IMR-90 (cell line): ENCODE measurements at regions not wholly inside any gene's neighbourhood (a gene's known extent, or its start where the extent isn't known, plus 50 kb on each side); places are given as distances from the start of the nearest gene placed in this dataset.

Experiments used
- ATAC-seq: fragments of 200-7000 bp; cut with Tn5 transposase; 2 replicates; pipeline ENCODE4 v1.9.1; 2020; ENCODE audit warnings: low read depth, mild to moderate bottlenecking, moderate library complexity
- BruUV-seq: library from RNA; stranded (reverse); fragments of 400-500 nt; replicated peaks from 2 replicates; lab custom pipeline; 2021; lab: Mats Ljungman, UMichigan
- CTCF ChIA-PET: fragments of 300-600 bp; formaldehyde crosslinking; extraction: SDS; loops from one replicate; lab custom pipeline; 2021; ENCODE audit warnings: antibody characterized with exemption; lab: Yijun Ruan, JAX
- POLR2A ChIA-PET: fragments of 300-600 bp; sonication (Branson Sonifier 250); formaldehyde crosslinking; loops from one replicate; lab custom pipeline; 2022; ENCODE audit warnings: antibody characterized with exemption; ENCODE audit not compliant: unreplicated experiment; lab: Charles Lee
- DNase-seq: peaks from one replicate; pipeline ENCODE4 v3.0.0; 2013
- H2AFZ ChIP-seq: replicated peaks from 2 replicates; pipeline ENCODE3; 2013; ENCODE audit warnings: low read length, mild to moderate bottlenecking; ENCODE audit not compliant: poor library complexity
- H2AK5ac ChIP-seq: 2 replicates; pipeline ENCODE4 v1.6.1; 2013; ENCODE audit warnings: low read depth, low read length, inconsistent platforms
- H2AK9ac ChIP-seq: replicated peaks from 2 replicates; pipeline ENCODE3; 2013; ENCODE audit warnings: mild to moderate bottlenecking, low read depth, low read length, moderate library complexity; ENCODE audit not compliant: poor library complexity
- H2BK120ac ChIP-seq: 2 replicates; pipeline ENCODE4 v1.6.1; 2013; ENCODE audit warnings: low read depth, low read length, inconsistent platforms
- H2BK15ac ChIP-seq: 3 replicates; pipeline ENCODE4 v1.6.1; 2013; ENCODE audit warnings: low read depth, low read length, inconsistent platforms
- H2BK20ac ChIP-seq: 2 replicates; pipeline ENCODE4 v1.6.1; 2013; ENCODE audit warnings: low read depth, mild to moderate bottlenecking, inconsistent platforms, low read length, moderate library complexity
- H2BK5ac ChIP-seq: 2 replicates; pipeline ENCODE4 v1.6.1; 2013; ENCODE audit warnings: mild to moderate bottlenecking, low read depth, low read length, inconsistent platforms; ENCODE audit not compliant: poor library complexity, severe bottlenecking
- H3K14ac ChIP-seq: replicated peaks from 2 replicates; pipeline ENCODE4 v1.6.1; 2013; ENCODE audit warnings: low read depth, low read length, inconsistent platforms
- H3K18ac ChIP-seq: 2 replicates; pipeline ENCODE4 v1.6.1; 2013; ENCODE audit warnings: low read depth, low read length, control low read depth
- H3K23ac ChIP-seq: 2 replicates; pipeline ENCODE4 v1.6.1; 2013; ENCODE audit warnings: low read depth, low read length, inconsistent platforms
- H3K27ac ChIP-seq: 2 replicates; pipeline ENCODE4 v1.5.1; 2013; ENCODE audit warnings: mild to moderate bottlenecking, control low read depth, low read length; ENCODE audit not compliant: insufficient read depth
- H3K27me3 ChIP-seq: 2 replicates; pipeline ENCODE4 v1.6.1; 2013; ENCODE audit warnings: low read length; ENCODE audit not compliant: control insufficient read depth, insufficient read depth
- H3K36me3 ChIP-seq: 2 replicates; pipeline ENCODE4 v1.6.1; 2013; ENCODE audit warnings: low read length, mixed read lengths; ENCODE audit not compliant: control insufficient read depth, insufficient read depth
- H3K4ac ChIP-seq: 2 replicates; pipeline ENCODE4 v1.6.1; 2013; ENCODE audit warnings: low read depth, low read length, inconsistent platforms
- H3K4me1 ChIP-seq: 2 replicates; pipeline ENCODE4 v1.6.1; 2013; ENCODE audit warnings: low read length, mixed read lengths; ENCODE audit not compliant: control insufficient read depth, insufficient read depth
- H3K4me2 ChIP-seq: 2 replicates; pipeline ENCODE4 v1.6.1; 2013; ENCODE audit warnings: low read depth, mild to moderate bottlenecking, control low read depth, low read length, moderate library complexity
- H3K4me3 ChIP-seq: 2 replicates; pipeline ENCODE4 v1.5.1; 2013; ENCODE audit warnings: low read depth, mild to moderate bottlenecking, control low read depth, low read length, moderate library complexity; ENCODE audit not compliant: insufficient read depth
- H3K56ac ChIP-seq: 2 replicates; pipeline ENCODE4 v1.6.1; 2013; ENCODE audit warnings: low read length, inconsistent platforms; ENCODE audit not compliant: insufficient read depth; ENCODE audit errors: extremely low read depth
- H3K79me1 ChIP-seq, 2 experiments: 2 replicates each; pipeline ENCODE4 v1.6.1; 2013; ENCODE audit warnings: low read length in 2 of 2, inconsistent platforms in 1 of 2, low read depth in 1 of 2
- H3K9ac ChIP-seq: 2 replicates; pipeline ENCODE4 v1.6.1; 2013; ENCODE audit warnings: low read depth, low read length, control low read depth
- H3K9me1 ChIP-seq: 2 replicates; pipeline ENCODE4 v1.6.1; 2013; ENCODE audit warnings: low read length, inconsistent platforms; ENCODE audit not compliant: insufficient read depth
- H3K9me3 ChIP-seq: 2 replicates; pipeline ENCODE4 v1.6.1; 2013; ENCODE audit warnings: low read length; ENCODE audit not compliant: control insufficient read depth, insufficient read depth
- H4K20me1 ChIP-seq: 2 replicates; pipeline ENCODE4 v1.6.1; 2013; ENCODE audit warnings: low read length, inconsistent platforms; ENCODE audit not compliant: insufficient read depth
- H4K5ac ChIP-seq: 2 replicates; pipeline ENCODE4 v1.6.1; 2013; ENCODE audit warnings: mild to moderate bottlenecking, low read depth, low read length, control low read depth
- H4K8ac ChIP-seq, 2 experiments: 2 replicates each; pipeline ENCODE4 v1.6.1; 2013; ENCODE audit warnings: low read depth in 2 of 2, low read length in 2 of 2, control low read depth in 1 of 2, inconsistent platforms in 1 of 2
- H4K91ac ChIP-seq: 2 replicates; pipeline ENCODE4 v1.6.1; 2013; ENCODE audit warnings: low read depth, low read length, inconsistent platforms; ENCODE audit not compliant: insufficient read depth
- BHLHE40 ChIP-seq: fragments of 150-350 bp; IDR thresholded peaks from 2 replicates; pipeline ENCODE4 v1.6.1; 2016; ENCODE audit warnings: mild to moderate bottlenecking, low read depth, low read length
- CEBPB ChIP-seq: IDR thresholded peaks from 2 replicates; pipeline ENCODE4 v1.6.1; 2012; ENCODE audit warnings: low read depth, low read length, improper control_type of control experiment
- FOS ChIP-seq: fragments of 150-350 bp; IDR thresholded peaks from 2 replicates; pipeline ENCODE4 v1.6.1; 2016; ENCODE audit warnings: low read depth, low read length
- MXI1 ChIP-seq: IDR thresholded peaks from 2 replicates; pipeline ENCODE4 v1.6.1; 2012; ENCODE audit warnings: low read depth, mild to moderate bottlenecking, low read length, moderate library complexity, borderline replicate concordance
- RAD21 ChIP-seq: IDR thresholded peaks from 2 replicates; pipeline ENCODE4 v1.6.1; 2012; ENCODE audit warnings: low read length, improper control_type of control experiment
- RFX5 ChIP-seq: IDR thresholded peaks from 2 replicates; pipeline ENCODE4 v1.8.0; 2012; ENCODE audit warnings: low read depth, mild to moderate bottlenecking, low read length, moderate library complexity
- dilution Hi-C: fragments of 300-500 bp; cut with HindIII; formaldehyde crosslinking; loops from one replicate; pipeline ENCODE4 v1.14.3; 2018; ENCODE audit warnings: low sequenced_read_pairs; ENCODE audit not compliant: unreplicated experiment
- in situ Hi-C: fragments of 300-500 bp; cut with MboI; formaldehyde crosslinking; loops from 3 replicates; pipeline ENCODE4 v1.14.3; 2019; ENCODE audit warnings: low sequenced_read_pairs, inconsistent platforms, mixed read lengths
- intact Hi-C: fragments of 100-400 bp; cut with micrococcal nuclease; formaldehyde crosslinking; loops from 2 replicates; pipeline ENCODE4 v1.10.0; 2022
- TF ChIP-seq, protein P1 (sequence below): fragments of 150-350 bp; IDR thresholded peaks from 2 replicates; pipeline ENCODE4 v1.6.1; 2017; ENCODE audit warnings: mild to moderate bottlenecking, antibody characterized with exemption, low read length, low read depth
- TF ChIP-seq, protein P2 (sequence below): conservative IDR thresholded peaks from 2 replicates; pipeline ENCODE4 v1.5.1; 2012; ENCODE audit warnings: mild to moderate bottlenecking, low read depth, low read length, improper control_type of control experiment

DNA sequence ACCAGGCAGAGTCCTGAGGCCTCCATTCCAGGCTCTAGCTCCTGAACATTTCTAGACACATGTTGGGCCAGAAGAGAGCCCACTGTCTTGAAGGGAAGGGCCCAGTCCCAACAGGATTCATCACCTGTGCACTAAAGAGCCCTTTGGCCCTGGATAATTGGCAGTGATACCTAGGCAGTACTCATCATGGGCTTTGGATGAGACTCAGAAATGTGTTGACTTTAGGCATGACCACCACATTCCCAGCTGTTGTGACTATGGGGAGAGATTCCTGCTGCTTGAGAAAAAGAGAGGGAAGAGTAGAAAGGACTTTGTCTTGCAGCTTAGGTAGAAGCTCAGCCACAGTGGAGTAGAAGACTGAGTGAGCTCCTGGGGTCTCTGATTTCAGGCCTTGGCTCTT is 138.4 kb upstream of the DAPK1 start:
- no peak overlapping the region for H4K5ac ChIP-seq
- H3K36me3 ChIP-seq = no peaks in the 10 kb centered on the region
- ATAC-seq (no peak), DNase-seq (no peak)
- no peak overlapping the region for H3K9ac ChIP-seq
- in situ Hi-C loops (no loop called here), dilution Hi-C loops (no loop called here), intact Hi-C loops (no loop called here)
- no TSS peak for BruUV-seq
- TF ChIP-seq CEBPB = no peak
- TF ChIP-seq MXI1 = no peak
- no peak for TF ChIP-seq RAD21
- TF ChIP-seq RFX5 = no peak
- TF ChIP-seq FOS = no peak
- TF ChIP-seq, protein P1, sequence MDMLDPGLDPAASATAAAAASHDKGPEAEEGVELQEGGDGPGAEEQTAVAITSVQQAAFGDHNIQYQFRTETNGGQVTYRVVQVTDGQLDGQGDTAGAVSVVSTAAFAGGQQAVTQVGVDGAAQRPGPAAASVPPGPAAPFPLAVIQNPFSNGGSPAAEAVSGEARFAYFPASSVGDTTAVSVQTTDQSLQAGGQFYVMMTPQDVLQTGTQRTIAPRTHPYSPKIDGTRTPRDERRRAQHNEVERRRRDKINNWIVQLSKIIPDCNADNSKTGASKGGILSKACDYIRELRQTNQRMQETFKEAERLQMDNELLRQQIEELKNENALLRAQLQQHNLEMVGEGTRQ = no peak
- TF ChIP-seq, protein P2, sequence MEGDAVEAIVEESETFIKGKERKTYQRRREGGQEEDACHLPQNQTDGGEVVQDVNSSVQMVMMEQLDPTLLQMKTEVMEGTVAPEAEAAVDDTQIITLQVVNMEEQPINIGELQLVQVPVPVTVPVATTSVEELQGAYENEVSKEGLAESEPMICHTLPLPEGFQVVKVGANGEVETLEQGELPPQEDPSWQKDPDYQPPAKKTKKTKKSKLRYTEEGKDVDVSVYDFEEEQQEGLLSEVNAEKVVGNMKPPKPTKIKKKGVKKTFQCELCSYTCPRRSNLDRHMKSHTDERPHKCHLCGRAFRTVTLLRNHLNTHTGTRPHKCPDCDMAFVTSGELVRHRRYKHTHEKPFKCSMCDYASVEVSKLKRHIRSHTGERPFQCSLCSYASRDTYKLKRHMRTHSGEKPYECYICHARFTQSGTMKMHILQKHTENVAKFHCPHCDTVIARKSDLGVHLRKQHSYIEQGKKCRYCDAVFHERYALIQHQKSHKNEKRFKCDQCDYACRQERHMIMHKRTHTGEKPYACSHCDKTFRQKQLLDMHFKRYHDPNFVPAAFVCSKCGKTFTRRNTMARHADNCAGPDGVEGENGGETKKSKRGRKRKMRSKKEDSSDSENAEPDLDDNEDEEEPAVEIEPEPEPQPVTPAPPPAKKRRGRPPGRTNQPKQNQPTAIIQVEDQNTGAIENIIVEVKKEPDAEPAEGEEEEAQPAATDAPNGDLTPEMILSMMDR = no peak
- TF ChIP-seq BHLHE40 = no peak
- no peaks in the 10 kb centered on the region for H3K4me1 ChIP-seq
- H3K27me3 ChIP-seq = no peaks in the 10 kb centered on the region
- H3K4me3 ChIP-seq = no peak overlapping the region
- no peak overlapping the region for H4K8ac ChIP-seq
- no peak overlapping the region for H2BK5ac ChIP-seq
- ChIA-PET POLR2A (no interaction called here), CTCF (no interaction called here)
- H3K23ac ChIP-seq = no peak overlapping the region
- no peaks in the 10 kb centered on the region for H3K9me3 ChIP-seq
- no peak overlapping the region for H2BK120ac ChIP-seq
- no peaks in the 10 kb centered on the region for H4K20me1 ChIP-seq
- H3K56ac ChIP-seq = no peak overlapping the region
- no peak overlapping the region for H2AK9ac ChIP-seq
- no peak overlapping the region for H2AFZ ChIP-seq
- no peaks in the 10 kb centered on the region for H3K9me1 ChIP-seq
- H4K91ac ChIP-seq = no peak overlapping the region
- H3K79me1 ChIP-seq = no peaks in the 10 kb centered on the region
- H3K18ac ChIP-seq = no peak overlapping the region
- H2BK15ac ChIP-seq = no peak overlapping the region
- H3K4me2 ChIP-seq = no peak overlapping the region
- H3K27ac ChIP-seq = no peak overlapping the region
- H3K4ac ChIP-seq = no peak overlapping the region
- no peak overlapping the region for H2AK5ac ChIP-seq
- H2BK20ac ChIP-seq = no peak overlapping the region
- no peak overlapping the region for H3K14ac ChIP-seq
